Esophagus muscularis mucosa (tissue), 4 donors: ENCODE measurements at regions not wholly inside any gene's neighbourhood (a gene's known extent, or its start where the extent isn't known, plus 50 kb on each side); places are given as distances from the start of the nearest gene placed in this dataset.

Experiments
- DNase-seq: peaks from one replicate; pipeline ENCODE4 v3.0.0-alpha.2; 2017; ENCODE audit errors: extremely low spot score
- H3K27ac ChIP-seq, 4 donors: fragments of 200-600 bp; sonication (generic); replicated peaks in 1 of 4; 1 replicate in 3 of 4; 2 replicates in 1 of 4; pipeline ENCODE4 v1.5.1; 2016 to 2019; ENCODE audit warnings: mild to moderate bottlenecking in 1 of 4
- H3K27me3 ChIP-seq, 4 donors: fragments of 200-600 bp; sonication (generic); one replicate each; pipeline versions ENCODE4 v1.5.1 to v1.6.0; 2016 to 2019
- H3K36me3 ChIP-seq, 4 donors: fragments of 200-600 bp; sonication (generic); one replicate each; pipeline ENCODE4 v1.5.1; 2016 to 2019
- H3K4me1 ChIP-seq, 4 donors: fragments of 200-600 bp; sonication (generic); one replicate each; pipeline ENCODE4 v1.5.1; 2016 to 2019
- H3K4me3 ChIP-seq, 4 donors: fragments of 200-600 bp; sonication (generic); 1 replicate in 2 of 4; 2 replicates in 2 of 4; pipeline ENCODE4 v1.5.1; 2016 to 2019; ENCODE audit warnings: mild to moderate bottlenecking in 4 of 4, moderate library complexity in 1 of 4
- H3K9me3 ChIP-seq, 4 donors: fragments of 200-600 bp; sonication (generic); 1 replicate in 3 of 4; 2 replicates in 1 of 4; pipeline ENCODE4 v1.5.1; 2016 to 2019
- CTCF ChIP-seq, 3 experiments: fragments of 200-600 bp in 2 of 3; fragments of 450-650 bp in 1 of 3; sonication (generic) in 2 of 3; IDR thresholded peaks; one replicate each; pipeline ENCODE4 v1.5.1; 2017 to 2019; ENCODE audit warnings: antibody characterized with exemption in 3 of 3, mild to moderate bottlenecking in 2 of 3, moderate library complexity in 1 of 3
- EP300 ChIP-seq: sonication (generic); formaldehyde crosslinking; IDR thresholded peaks from one replicate; pipeline ENCODE4 v1.6.1; 2017; ENCODE audit warnings: antibody characterized with exemption
- POLR2A ChIP-seq: fragments of 450-650 bp; IDR thresholded peaks from one replicate; pipeline ENCODE4 v1.6.1; 2017; ENCODE audit warnings: antibody characterized with exemption, moderate library complexity, mild to moderate bottlenecking, low read depth
- POLR2AphosphoS5 ChIP-seq, 2 donors: sonication (generic); formaldehyde crosslinking; IDR thresholded peaks; one replicate each; pipeline ENCODE4 v1.6.1; 2017; ENCODE audit warnings: antibody characterized with exemption in 2 of 2
- WGBS: methylation state at CpG from one replicate; pipeline ENCODE4 v1.1.5; 2018; 5-methylcytosine and 5-hydroxymethylcytosine counted together
- intact Hi-C: fragments of 100-400 bp; cut with DNase I; formaldehyde crosslinking; loops from one replicate; pipeline ENCODE4 v1.15.1; 2023

GRCh38 chr6:114718186-114718585, 375.4 kb upstream of the HS3ST5 start:
- intact Hi-C loops: no loop called here
- Histone ChIP-seq H3K36me3 (no peaks in the 10 kb centered on the region), H3K4me1 (no peaks in the 10 kb centered on the region), H3K27me3 (no peaks in the 10 kb centered on the region), H3K9me3 (no peaks in the 10 kb centered on the region), H3K4me3 (no peak overlapping the region), H3K27ac (no peak overlapping the region)
- 41% methylated on average over 3 of the region's 3 CpGs for WGBS
- no peak for DNase-seq
- TF ChIP-seq POLR2A (no peak), POLR2AphosphoS5 (IDR thresholded peaks at IDR 0.05) (no peak), EP300 (no peak), CTCF (IDR thresholded peaks at IDR 0.05) (no peak)

DNA sequence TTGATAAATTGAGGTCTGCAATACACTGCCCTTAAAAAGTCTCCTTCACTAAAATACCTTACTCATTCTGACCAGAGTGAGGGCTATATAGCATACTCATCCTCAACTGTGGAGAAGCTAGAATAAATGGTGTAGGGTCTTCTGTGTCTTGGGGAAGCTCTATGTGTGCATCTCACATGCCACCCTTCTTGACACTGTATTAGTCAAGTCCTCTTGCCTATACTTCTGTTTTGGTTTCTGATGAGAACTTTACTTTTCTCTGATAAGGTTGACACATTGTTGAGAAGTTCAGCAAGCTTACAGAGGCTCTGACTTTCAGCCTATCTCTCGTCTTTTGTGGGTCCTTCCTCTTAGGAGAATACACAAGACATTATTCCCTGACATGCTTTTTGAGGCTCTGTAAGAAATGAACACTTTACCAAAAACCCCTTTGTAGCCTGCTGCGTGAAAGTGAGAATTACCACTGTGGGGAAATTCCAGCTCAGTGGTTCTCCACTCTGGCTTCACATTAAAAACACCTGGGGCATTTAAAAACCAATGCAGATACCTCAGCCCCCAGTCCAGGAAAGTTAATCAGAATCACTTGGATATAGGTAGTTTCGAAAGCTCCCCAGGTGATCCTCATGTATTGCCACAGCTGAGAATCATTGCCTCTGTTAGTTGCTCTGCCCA, 372.1 kb upstream of the HS3ST5 start:
- Histone ChIP-seq H3K4me3 (no peak overlapping the region), H3K36me3 (no peaks in the 10 kb centered on the region), H3K27me3 (no peaks in the 10 kb centered on the region), H3K4me1 (no peaks in the 10 kb centered on the region), H3K9me3 (no peaks in the 10 kb centered on the region), H3K27ac (no peak overlapping the region)
- WGBS: 67% methylated on average over 3 of the region's 3 CpGs
- intact Hi-C loops: no loop called here
- no peak for DNase-seq
- TF ChIP-seq POLR2A (no peak), POLR2AphosphoS5 (IDR thresholded peaks at IDR 0.05) (no peak), CTCF (IDR thresholded peaks at IDR 0.05) (no peak), EP300 (no peak)

DNA sequence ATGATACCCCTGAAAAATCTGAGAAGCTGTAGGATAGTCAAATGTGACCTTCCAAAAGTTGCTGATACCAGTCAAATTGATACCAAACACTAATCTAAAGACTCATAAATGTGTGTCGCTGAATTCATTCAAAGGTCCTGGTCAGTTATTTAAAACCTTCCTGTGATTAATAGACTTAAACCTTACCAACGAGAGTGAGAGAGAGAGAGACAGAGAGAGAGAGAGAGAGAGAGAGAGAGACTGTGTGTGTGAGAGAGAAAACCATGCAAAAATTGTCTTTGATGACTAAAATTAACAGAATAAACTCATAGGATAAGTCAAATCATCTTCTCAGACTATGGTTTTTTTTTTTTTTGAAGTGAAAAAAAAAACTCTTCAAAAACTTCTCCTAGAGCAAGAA, 370.9 kb upstream of the HS3ST5 start:
- H3K27ac ChIP-seq: no peak overlapping the region
- H3K9me3 ChIP-seq: no peaks in the 10 kb centered on the region
- no peaks in the 10 kb centered on the region for H3K27me3 ChIP-seq
- TF ChIP-seq EP300: no peak
- TF ChIP-seq CTCF (IDR thresholded peaks at IDR 0.05): no peak
- H3K4me3 ChIP-seq: no peak overlapping the region
- 78% methylated on average over 2 of the region's 2 CpGs for whole genome bisulfite sequencing
- intact Hi-C loops: no loop called here
- H3K4me1 ChIP-seq: no peaks in the 10 kb centered on the region
- no peaks in the 10 kb centered on the region for H3K36me3 ChIP-seq
- no peak for DNase-seq

DNA sequence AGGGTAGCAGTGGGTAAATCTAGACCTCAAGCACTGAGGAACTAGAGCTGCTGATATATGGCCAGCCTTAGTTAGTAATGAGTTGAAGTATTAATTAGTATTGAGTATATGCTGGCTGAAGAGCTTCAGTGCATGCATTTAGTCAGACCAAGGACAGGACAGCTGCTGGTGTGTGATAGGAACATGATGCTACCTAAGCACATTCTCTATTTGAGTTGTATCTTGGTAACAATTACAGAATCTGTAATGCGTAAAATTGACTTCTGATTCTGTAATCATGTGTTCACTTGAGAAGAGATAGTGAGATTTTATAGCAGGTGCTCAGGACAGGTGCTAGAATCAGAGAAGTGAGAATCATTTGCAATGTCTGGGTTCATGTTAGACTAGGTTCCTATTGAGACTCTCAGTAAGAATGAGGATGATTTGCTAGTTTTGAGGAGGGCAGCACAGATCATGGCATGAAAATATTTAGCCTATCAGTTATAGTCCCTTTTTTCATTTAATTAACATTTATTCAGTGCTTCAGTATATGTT, 369.4 kb upstream of the HS3ST5 start:
- H3K9me3 ChIP-seq: no peaks in the 10 kb centered on the region
- H3K4me3 ChIP-seq: no peak overlapping the region
- H3K27ac ChIP-seq: no peak overlapping the region
- H3K36me3 ChIP-seq: no peaks in the 10 kb centered on the region
- intact Hi-C loops: no loop called here
- H3K27me3 ChIP-seq: no peaks in the 10 kb centered on the region
- WGBS: 91% methylated on average over 1 of the region's 1 CpG
- no peaks in the 10 kb centered on the region for H3K4me1 ChIP-seq
- no peak for DNase-seq
- TF ChIP-seq POLR2A (no peak), CTCF (IDR thresholded peaks at IDR 0.05) (no peak), EP300 (no peak), POLR2AphosphoS5 (IDR thresholded peaks at IDR 0.05) (no peak)

- no peaks in the 10 kb centered on the region for H3K4me1 ChIP-seq
- H3K27ac ChIP-seq: no peak overlapping the region
- TF ChIP-seq POLR2AphosphoS5 (IDR thresholded peaks at IDR 0.05): no peak
- TF ChIP-seq POLR2A: no peak
- TF ChIP-seq EP300: no peak
- no peak for TF ChIP-seq CTCF (IDR thresholded peaks at IDR 0.05)
- 52% methylated on average over 5 of the region's 5 CpGs for WGBS
- no peaks in the 10 kb centered on the region for H3K9me3 ChIP-seq
- no peak overlapping the region for H3K4me3 ChIP-seq
- DNase-seq: no peak
- intact Hi-C loops: no loop called here
- no peaks in the 10 kb centered on the region for H3K27me3 ChIP-seq
- no peaks in the 10 kb centered on the region for H3K36me3 ChIP-seq
Observed at GRCh38 chr6:114707081-114707620, 364.3 kb upstream of the HS3ST5 start.
